GM19455 (cell line): ENCODE measurements at regions not wholly inside any gene's neighbourhood (a gene's known extent, or its start where the extent isn't known, plus 50 kb on each side); places are given as distances from the start of the nearest gene placed in this dataset.
"Not testable (repeated sequence)": the region's sequence is repeated elsewhere in the genome, so short reads cannot be mapped to it uniquely, and the experiment has no call there.

Experiments used
- ATAC-seq: cut with Tn5 transposase; IDR thresholded peaks from one replicate; pipeline ENCODE4 v1.9.1; 2021; ENCODE audit not compliant: unreplicated experiment

- ATAC-seq: no peak
Measured at GRCh38 chr4:156118507-156119220, 165.0 kb upstream of the CTSO start.

GRCh38 chr4:156117743-156118142, 164.1 kb upstream of the CTSO start:
- no peak for ATAC-seq

GRCh38 chr4:156116991-156117390, 163.3 kb upstream of the CTSO start:
- ATAC-seq: no peak

- no peak for ATAC-seq
Measured at GRCh38 chr4:156113138-156113765, 159.6 kb upstream of the CTSO start.

GRCh38 chr4:156111686-156112085, 158.0 kb upstream of the CTSO start:
- no peak for ATAC-seq

- ATAC-seq: no peak
Measured at GRCh38 chr4:156109943-156110900, 156.6 kb upstream of the CTSO start.

- not testable (repeated sequence) for ATAC-seq
Measured at GRCh38 chr4:156109087-156109486, 155.4 kb upstream of the CTSO start.

GRCh38 chr4:156103311-156103710, 149.6 kb upstream of the CTSO start:
- ATAC-seq: no peak

GRCh38 chr4:156102411-156102810, 148.7 kb upstream of the CTSO start:
- ATAC-seq: no peak

GRCh38 chr4:156101571-156101970, 147.9 kb upstream of the CTSO start:
- no peak for ATAC-seq

GRCh38 chr4:156100651-156101050, 147.0 kb upstream of the CTSO start:
- ATAC-seq: no peak

GRCh38 chr4:156098805-156099204, 145.1 kb upstream of the CTSO start:
- no peak for ATAC-seq

- no peak for ATAC-seq
Measured at GRCh38 chr4:156085100-156085499, 131.4 kb upstream of the CTSO start.

- ATAC-seq: no peak
Measured at GRCh38 chr4:156084373-156084772, 130.7 kb upstream of the CTSO start.

GRCh38 chr4:156073976-156074375, 120.3 kb upstream of the CTSO start:
- no peak for ATAC-seq

GRCh38 chr4:156060661-156061060, 107.0 kb upstream of the CTSO start:
- ATAC-seq: no peak

- no peak for ATAC-seq
Measured at GRCh38 chr4:156053174-156053573, 99.5 kb upstream of the CTSO start.

- no peak for ATAC-seq
Measured at GRCh38 chr4:156052116-156052515, 98.5 kb upstream of the CTSO start.

GRCh38 chr4:156038772-156039171, 85.1 kb upstream of the CTSO start:
- ATAC-seq: no peak

GRCh38 chr4:156036496-156036895, 82.8 kb upstream of the CTSO start:
- no peak for ATAC-seq

GRCh38 chr4:156029691-156030090, 76.0 kb upstream of the CTSO start:
- no peak for ATAC-seq

- no peak for ATAC-seq
Measured at GRCh38 chr4:156021298-156021697, 67.6 kb upstream of the CTSO start.
